GM18505 (cell line): ENCODE measurements at regions not wholly inside any gene's neighbourhood (a gene's known extent, or its start where the extent isn't known, plus 50 kb on each side); places are given as distances from the start of the nearest gene placed in this dataset.

Experiments used
- ATAC-seq: cut with Tn5 transposase; IDR thresholded peaks from one replicate; pipeline ENCODE4 v1.9.1; 2021; ENCODE audit not compliant: unreplicated experiment
- POLR2A ChIP-seq: IDR thresholded peaks from 4 replicates; pipeline ENCODE4 v1.6.1; 2011; ENCODE audit warnings: borderline replicate concordance; ENCODE audit not compliant: insufficient read depth, insufficient read length; ENCODE audit errors: extremely low read depth

DNA sequence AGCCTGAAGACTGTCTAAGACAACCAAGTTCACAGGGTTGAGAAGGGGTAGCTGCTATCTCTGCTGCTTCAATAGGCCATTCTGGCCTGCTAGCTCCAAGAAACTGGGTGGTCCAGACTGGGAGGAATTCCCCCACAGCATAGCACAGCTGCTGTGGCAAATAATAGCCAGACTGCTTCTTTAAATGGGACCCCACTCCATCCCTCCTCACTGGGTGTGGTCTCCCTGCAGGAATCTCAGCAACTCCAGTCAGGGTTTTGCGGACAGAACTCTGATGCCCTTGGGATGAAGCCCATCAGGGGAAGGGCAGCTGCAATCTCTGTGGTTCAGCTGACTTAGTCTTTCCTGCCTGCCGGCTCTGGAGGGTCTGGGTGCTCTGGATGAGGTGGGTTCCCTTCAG lies 1018.6 kb upstream of the DIAPH2 start:
- no peak for TF ChIP-seq POLR2A
- no peak for ATAC-seq

DNA sequence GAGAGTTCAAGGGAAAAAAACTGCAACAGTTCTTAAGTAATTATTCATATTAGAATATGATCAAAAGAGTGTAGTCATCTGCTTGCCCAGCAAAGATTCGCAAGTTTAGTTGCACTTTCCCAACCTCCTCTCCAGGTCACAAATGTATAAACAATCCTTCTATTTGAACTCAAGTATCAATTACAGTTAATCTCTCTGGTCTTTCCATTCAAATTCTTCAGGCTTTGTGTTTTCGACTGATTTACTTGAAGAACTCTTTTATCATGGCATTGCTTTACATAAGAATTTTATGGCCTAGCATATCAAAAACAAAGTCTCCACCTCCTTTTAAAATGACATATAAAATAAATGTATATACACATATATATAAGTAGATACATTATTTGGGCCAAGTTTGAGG lies 1009.6 kb upstream of the DIAPH2 start:
- no peak for ATAC-seq
- no peak for TF ChIP-seq POLR2A

DNA sequence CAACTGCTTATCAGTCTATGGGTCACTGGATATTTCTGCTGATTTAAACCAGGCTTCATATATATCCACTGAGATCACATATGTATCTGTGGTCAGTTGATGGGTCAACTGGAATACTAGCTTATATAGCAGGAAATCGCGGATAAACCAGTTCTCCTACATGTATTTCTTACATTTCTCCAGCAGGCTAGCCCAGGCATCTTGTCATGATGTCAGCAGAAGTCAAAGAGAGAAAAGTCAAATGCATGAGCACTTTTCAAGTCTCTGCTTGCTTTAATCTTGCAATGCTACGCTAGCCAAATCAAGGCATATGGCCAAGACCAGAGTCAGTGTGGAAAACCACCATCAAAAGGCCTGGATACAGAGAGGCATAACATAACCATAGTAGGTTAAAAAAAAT lies 1008.8 kb upstream of the DIAPH2 start:
- no peak for TF ChIP-seq POLR2A
- ATAC-seq: no peak

DNA sequence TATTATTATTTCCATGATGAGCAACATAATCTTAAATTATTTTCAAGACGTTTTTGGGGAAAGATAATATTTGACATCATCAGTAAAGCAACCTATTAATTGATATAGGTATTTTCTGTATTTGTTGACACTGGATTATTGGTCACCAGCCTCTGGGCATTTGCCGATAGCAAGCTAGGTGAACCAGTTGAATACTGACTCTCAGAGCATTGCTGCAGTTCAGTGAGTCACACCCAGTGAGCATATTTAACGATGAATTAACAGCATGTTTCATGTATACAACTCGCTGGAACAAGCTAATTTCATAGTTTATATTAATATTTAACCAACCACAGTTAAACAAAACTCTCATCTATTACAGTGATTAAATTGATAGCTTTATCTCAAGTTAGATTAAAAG lies 1006.0 kb upstream of the DIAPH2 start:
- no peak for TF ChIP-seq POLR2A
- ATAC-seq: no peak

DNA sequence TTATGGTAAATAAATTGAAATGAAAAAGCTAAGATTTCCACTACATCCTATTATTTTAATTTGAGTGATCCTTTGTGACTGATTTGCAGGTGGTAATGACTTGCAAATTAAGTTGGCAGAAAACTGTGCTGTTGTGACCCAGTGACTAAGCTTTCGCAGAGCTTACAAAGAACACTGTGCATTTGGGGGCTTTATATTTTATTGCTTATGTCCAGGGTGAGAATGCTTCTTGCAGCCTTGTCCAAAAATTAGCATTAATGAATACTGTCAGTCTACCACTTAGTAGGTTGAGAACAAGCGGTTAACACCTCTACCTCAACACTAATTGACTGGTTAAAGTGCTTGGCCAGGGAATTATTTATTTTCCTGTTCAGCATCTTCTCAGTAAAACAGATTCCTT lies 991.3 kb upstream of the DIAPH2 start:
- no peak for TF ChIP-seq POLR2A
- ATAC-seq: no peak

DNA sequence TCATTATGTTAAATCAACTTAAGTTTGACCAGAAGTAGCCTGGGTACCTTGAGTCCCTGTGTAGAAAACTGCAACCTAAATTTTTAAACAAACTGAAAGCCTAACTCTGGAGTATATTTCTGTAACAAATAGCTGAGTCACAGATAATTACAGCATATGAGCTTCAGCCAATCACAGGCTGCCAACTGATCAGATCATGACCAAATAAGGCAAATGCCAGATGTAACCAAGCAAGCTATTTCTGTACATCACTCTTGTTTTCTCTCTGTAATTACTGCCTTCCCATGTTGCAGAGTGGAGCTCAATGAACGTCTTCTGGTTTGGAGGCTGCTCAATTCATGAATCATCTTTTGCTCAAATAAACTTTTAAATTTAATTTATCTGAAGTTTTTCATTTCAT lies 980.9 kb upstream of the DIAPH2 start:
- no peak for ATAC-seq
- TF ChIP-seq POLR2A: no peak

DNA sequence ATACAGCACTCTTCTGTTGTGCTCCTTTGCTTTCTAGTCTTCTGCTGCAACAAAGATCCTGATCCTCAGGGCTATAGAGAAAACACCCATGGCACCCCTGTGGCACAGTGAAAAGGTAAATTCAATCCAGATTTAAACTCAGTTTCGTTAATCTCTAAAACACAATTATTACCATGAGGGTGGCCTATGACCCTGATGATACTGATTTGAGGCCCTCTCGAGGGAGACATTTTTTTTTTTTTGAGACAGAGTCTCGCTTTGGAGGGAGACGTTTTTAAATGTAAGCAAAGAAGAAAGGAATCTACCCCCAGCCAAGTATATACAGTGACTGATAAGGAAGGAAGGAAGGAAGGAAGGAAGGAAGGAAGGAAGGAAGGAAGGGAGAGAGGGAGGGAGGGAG lies 967.8 kb upstream of the DIAPH2 start:
- no peak for ATAC-seq
- no peak for TF ChIP-seq POLR2A

DNA sequence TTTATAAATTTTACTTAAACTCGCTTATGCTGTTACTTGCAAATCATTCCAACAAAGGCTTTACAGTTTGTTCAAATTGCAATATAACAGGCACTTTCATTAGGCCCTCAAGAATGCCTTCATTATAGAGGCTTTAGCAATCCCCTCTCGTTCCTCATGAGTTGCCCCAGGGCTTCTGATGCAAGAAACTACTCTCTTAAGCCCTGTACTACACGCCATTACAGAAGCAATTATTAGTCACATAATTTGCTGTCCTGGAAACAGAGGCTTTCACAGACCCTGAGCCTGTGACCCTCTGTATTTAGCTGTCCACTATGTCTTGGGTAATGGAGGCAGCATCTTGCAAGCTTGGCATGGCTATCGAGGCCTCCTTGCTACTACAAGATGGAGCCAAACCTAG lies 965.9 kb upstream of the DIAPH2 start:
- no peak for TF ChIP-seq POLR2A
- ATAC-seq: no peak

DNA sequence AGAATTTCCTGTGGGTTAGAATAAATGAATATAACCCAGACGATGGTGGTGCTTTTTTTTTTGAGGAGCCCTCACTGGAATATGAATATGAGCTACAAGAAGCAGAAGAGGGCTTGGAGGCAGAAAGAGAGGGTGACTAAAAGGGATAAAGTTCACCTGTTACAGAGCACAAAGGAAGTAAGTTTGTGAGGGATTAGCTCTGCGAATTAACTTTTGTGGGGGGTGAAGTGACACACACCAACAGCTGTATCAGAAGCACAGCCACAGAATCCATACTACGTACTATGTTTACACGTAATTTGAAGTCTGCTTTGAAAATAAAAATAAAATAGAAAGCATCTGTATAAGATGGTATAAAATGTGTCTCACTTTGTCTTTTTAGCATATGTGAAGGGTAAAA lies 963.6 kb upstream of the DIAPH2 start:
- ATAC-seq: no peak
- no peak for TF ChIP-seq POLR2A

DNA sequence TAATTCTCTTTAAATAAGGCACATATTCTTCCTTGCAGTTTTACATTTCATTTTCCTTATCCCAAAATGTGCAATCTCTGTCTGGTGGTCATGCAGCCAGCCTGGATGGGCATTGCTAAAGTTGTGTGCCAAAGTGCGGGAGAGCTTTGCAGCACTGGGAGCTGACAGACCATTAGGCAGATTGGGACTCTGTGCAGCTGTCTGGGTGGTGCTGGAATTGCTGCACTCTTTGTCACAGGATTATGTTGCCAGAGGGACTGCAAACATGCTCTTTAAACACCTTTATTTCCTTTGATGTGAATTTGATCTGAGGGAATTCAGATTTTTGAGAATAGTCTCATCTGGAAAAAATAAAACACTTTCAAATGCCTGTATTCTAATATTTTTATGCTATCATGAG lies 956.2 kb upstream of the DIAPH2 start:
- no peak for ATAC-seq
- TF ChIP-seq POLR2A: no peak

DNA sequence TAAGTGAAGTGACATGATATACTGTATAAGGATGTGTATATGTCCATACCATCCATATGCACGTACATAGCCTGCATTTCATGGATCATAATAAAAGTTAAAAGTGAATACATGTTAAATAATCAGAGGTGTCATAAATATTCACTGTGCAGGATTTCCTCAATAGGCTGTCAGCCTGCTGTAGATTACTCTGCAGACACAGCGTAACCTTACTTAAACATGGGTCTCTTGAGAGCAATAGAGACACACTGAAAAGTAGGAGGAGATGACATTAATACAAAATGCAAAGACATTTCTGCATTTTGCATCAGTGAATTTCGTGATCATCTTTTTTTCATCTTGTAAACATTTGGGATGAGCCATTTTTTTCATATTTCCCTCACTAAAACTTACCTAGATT lies 955.2 kb upstream of the DIAPH2 start:
- TF ChIP-seq POLR2A: no peak
- ATAC-seq: no peak

DNA sequence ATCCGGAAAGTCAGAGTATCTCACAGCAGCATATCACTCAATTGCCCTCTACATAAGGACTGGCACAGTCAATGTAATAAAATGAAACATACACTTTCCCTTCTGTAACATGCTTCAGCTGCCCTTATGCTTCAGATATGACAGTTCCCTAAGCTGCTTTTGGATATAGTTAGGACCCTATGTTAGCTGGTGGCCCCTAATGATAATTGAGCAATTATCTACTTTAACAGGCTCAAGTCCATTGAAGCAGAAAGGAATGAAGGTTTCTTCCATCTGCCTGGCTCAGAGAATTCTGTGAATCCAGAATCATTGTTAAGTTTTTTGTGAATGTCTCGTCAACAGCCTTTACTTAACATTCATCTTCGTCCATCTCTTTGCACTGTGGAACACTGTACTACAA lies 951.2 kb upstream of the DIAPH2 start:
- ATAC-seq: no peak

DNA sequence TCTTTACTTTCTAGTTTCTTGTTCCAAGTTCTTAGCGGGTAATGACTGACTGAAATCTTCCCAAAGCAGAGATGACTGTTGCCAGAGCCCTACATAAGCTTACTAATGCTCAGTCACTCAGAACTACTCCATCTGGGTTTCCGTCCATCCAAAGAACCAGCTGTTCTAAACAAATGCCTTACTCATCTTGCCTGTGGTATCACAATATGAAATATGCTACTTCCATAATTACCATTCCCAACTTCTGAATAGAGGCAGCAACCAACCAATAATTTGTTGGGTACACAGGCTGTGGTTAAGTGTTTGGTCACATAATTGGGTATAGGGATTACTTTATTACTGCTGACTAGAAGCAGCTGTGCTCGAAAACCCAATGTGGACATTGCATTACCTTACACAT lies 930.2 kb upstream of the DIAPH2 start:
- no peak for TF ChIP-seq POLR2A
- ATAC-seq: no peak

More for the DNA sequence above, 951.2 kb upstream of the DIAPH2 start:
- no peak for TF ChIP-seq POLR2A

DNA sequence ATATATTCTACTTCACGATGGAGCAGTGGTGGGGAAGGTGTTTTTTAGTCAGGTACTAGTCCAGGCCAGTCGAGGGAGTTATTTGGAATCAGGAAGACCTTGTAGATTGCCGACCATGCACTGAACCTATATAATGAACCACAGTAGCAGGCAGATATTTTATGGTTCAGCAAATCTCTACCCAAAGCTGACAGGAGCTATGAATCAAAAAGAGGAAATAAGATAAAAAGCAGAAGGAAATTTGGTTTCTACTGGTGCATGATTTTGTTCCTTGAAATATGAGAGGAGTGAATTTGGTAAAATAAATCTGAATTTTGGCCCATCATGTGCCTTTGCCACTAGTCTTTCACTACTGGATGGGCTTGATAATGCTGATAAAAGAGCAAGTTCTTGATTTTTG lies 924.3 kb upstream of the DIAPH2 start:
- no peak for TF ChIP-seq POLR2A
- ATAC-seq: no peak

DNA sequence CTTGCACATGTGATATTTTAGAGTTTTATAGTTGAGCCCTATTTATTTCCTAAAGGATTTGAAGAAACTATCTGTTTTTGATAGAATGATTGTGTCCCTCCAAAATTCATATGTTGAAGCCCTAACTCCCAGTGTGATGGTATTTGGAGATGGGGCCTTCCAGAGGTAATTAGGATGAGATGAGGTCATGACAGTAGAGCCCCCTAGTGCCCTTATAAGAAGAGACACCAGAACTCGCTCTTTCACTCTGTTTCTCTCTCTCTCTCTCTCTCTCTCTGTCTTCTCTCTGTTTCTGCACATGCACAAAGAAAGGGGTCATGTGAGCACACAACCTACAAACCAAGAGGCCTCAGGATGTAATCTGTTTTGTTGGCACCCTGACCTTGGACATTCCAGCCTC lies 921.9 kb upstream of the DIAPH2 start:
- ATAC-seq: no peak
- TF ChIP-seq POLR2A: no peak
